AG09319 (cell line): ENCODE measurements at regions not wholly inside any gene's neighbourhood (a gene's known extent, or its start where the extent isn't known, plus 50 kb on each side); places are given as distances from the start of the nearest gene placed in this dataset.

Experiments used
- DNase-seq: peaks from one replicate; pipeline ENCODE4 v3.0.0-alpha.2; 2010; ENCODE audit warnings: low read depth; ENCODE audit errors: extremely low read depth
- TF ChIP-seq, protein P1 (sequence below): IDR thresholded peaks from 2 replicates; pipeline ENCODE4 v1.5.1; 2011; ENCODE audit warnings: low read depth, mild to moderate bottlenecking, inconsistent platforms, low read length, moderate library complexity

DNA sequence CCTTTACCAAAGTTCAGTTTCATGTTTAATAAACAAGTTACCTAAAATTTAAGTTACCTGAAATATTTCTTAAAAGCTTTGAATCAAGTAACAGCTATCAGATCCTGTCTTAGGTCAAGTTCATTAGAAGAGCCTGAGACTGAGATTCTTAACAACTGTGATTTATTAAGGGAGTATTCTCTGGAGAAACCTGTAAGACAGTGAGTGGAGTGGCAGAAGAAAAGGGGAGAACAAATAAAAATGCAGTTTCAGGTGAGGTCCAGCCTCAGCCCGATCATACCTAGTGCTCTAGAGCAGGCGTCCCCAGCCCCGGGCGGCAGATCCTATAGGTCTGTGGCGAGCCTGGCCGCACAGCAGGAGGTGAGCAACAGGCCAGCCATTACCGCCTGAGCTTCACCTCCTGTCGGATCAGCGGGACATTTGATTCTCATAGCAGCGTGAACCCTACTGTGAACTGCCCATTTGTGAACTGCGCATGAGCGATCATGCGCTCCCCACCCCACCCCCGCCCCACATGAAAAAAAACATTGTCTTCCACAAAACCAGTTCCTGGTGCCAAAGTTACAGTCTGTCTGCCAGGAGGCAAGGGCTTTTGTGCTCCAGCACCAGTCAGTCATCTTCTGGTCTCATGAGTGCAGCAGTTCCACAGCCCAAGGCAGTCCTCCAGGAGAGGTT lies 59.2 kb upstream of the ADGRB3 start:
- no peak for DNase-seq
- TF ChIP-seq, protein P1, sequence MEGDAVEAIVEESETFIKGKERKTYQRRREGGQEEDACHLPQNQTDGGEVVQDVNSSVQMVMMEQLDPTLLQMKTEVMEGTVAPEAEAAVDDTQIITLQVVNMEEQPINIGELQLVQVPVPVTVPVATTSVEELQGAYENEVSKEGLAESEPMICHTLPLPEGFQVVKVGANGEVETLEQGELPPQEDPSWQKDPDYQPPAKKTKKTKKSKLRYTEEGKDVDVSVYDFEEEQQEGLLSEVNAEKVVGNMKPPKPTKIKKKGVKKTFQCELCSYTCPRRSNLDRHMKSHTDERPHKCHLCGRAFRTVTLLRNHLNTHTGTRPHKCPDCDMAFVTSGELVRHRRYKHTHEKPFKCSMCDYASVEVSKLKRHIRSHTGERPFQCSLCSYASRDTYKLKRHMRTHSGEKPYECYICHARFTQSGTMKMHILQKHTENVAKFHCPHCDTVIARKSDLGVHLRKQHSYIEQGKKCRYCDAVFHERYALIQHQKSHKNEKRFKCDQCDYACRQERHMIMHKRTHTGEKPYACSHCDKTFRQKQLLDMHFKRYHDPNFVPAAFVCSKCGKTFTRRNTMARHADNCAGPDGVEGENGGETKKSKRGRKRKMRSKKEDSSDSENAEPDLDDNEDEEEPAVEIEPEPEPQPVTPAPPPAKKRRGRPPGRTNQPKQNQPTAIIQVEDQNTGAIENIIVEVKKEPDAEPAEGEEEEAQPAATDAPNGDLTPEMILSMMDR = no peak

DNA sequence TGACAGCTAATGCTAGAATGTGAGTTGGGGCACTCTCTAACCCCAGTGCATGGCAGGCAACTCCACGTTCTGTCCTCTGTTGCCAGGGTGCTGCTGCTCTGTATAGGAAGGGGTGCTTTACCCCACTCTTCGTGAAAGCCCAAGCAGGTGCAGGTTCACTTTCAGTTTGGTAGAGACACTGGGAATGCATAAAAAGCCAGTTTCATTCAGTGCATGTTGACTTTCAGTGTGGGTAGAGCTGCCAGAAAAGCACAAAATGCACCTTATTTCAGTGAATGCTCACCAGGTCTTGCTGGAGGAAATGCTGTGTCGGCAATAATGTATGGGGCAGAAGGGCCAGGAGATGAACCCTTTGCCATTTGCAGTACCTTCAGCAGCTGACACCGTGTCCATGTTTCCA lies 62.1 kb upstream of the ADGRB3 start:
- TF ChIP-seq, protein P1 = no peak
- DNase-seq = no peak

DNA sequence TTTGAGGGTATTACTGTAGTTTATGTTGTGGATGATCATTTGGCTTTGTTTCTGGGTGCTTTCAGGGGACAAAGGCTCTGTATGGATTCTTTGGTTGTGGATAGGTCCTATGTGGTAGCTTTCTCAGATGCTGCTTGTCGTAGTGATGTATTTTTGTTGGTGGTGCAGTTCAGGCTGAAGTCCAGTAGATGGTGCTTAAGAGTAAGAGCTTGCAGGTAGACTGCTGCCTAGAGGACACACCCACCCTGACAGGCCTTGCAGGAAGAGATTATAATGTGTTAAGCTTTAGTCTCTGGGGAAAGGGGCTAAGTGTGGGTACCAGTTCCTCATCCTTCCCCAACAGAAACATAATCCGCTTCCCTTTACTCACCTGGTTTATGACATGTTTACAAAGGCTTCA lies 62.6 kb upstream of the ADGRB3 start:
- DNase-seq = no peak

DNA sequence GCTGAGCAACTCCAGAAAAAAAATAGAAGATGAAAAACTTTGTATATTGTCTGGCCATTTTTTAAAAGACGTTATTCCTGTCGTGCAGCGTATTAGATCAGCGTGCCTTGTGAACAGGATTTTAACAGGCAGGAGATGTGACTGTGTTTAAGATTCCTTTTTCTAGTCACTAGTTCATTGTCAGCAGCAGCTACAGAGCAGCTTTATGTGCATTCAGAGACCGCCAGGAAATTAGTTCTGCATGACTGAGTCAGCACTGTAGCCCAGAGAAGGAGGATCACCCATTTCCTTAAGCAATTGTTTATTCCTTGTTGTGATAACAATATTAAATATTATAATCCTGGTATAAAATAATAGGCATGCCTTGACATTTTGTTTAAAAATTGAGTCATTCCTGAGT lies 75.4 kb upstream of the ADGRB3 start:
- no peak for DNase-seq
- TF ChIP-seq, protein P1 = no peak

More for the DNA sequence above, 62.6 kb upstream of the ADGRB3 start:
- TF ChIP-seq, protein P1 = no peak; the same call in none of the 2 replicates

DNA sequence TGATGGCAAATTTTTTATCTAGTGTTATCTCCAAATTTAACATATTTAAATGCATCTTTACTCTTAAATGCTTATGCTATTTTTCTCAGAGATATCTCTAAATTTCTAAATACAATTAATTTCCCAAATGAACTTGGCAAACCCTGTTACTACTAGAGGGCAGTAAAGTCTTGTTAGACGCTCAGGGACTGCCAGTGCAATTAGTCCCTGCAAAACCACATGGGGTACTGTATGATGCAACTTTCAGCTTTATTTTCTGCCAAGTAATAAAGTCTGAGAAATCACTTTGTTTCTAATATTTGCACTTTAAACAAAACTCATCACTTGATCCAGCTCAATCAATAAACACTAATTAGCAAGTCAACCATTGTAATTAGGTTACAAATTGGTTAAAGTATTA lies 76.0 kb upstream of the ADGRB3 start:
- TF ChIP-seq, protein P1 = no peak
- DNase-seq = no peak

DNA sequence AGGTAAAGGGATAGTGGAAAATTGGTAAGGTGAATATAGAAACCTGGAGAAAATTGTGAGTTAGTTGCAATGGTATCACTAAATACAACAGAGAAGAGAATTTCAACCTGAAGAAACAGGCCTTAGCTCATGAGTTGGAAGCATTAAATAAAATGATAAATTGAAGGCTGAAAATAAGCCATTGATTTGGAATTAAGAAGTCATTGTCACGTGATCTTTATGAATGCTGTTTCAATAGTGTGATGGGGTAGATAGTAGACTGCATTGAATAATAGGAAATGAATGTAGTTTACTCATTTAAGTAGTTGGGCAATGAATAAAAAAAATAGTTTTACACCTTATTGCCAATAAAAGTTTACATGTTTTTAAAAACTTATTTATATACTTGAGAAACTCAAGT lies 88.5 kb upstream of the ADGRB3 start:
- TF ChIP-seq, protein P1 = no peak
- no peak for DNase-seq

DNA sequence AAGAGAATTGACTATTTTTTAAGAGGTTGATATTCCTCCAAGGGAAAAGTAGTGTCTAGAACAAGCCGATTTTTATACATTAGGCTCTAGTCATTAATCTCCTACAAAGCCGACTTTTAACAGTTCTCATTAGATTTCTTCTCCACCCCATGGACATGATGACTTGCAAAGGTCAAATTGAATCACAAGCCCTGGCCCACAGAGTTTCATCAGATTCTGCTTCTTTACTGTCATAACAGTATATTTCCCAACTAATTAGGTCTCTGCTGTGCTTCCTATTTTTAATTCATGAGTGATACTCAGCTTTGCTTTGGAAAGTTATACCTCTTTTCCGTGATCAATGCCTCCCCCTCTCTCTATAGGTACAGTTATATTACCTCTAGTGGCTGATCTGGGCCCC lies 90.6 kb upstream of the ADGRB3 start:
- no peak for DNase-seq
- TF ChIP-seq, protein P1 = no peak
